Upper lobe of right lung (tissue), 1 donor: ENCODE measurements at regions not wholly inside any gene's neighbourhood (a gene's known extent, or its start where the extent isn't known, plus 50 kb on each side); places are given as distances from the start of the nearest gene placed in this dataset.

Experiments
- ATAC-seq: fragments of 200-7000 bp; cut with Tn5 transposase; one replicate; pipeline ENCODE4 v1.9.1; 2020; ENCODE audit warnings: mild to moderate bottlenecking, moderate library complexity
- DNase-seq: peaks from one replicate; pipeline ENCODE4 v3.0.0-alpha.2; 2020
- H3K27ac ChIP-seq: fragments of 200-600 bp; one replicate; pipeline ENCODE4 v1.8.0; 2022
- H3K27me3 ChIP-seq: fragments of 200-600 bp; one replicate; pipeline ENCODE4 v1.8.0; 2022; ENCODE audit warnings: mild to moderate bottlenecking
- H3K36me3 ChIP-seq: fragments of 200-600 bp; one replicate; pipeline ENCODE4 v1.8.0; 2022
- H3K4me1 ChIP-seq: fragments of 200-600 bp; one replicate; pipeline ENCODE4 v1.8.0; 2022
- H3K4me3 ChIP-seq: fragments of 200-600 bp; one replicate; pipeline ENCODE4 v1.8.0; 2022; ENCODE audit warnings: mild to moderate bottlenecking
- H3K9me3 ChIP-seq: fragments of 200-600 bp; one replicate; pipeline ENCODE4 v1.8.0; 2022
- intact Hi-C: fragments of 100-400 bp; cut with DNase I; formaldehyde crosslinking; loops from one replicate; pipeline ENCODE4 v1.11.0; 2022
- TF ChIP-seq, protein P1 (sequence below): fragments of 200-600 bp; IDR thresholded peaks from one replicate; pipeline ENCODE4 v1.8.0; 2022; ENCODE audit warnings: antibody characterized with exemption
- donor health status: DM: no; HTN: yes; CAD: no; lungs with severe emphysema.

DNA sequence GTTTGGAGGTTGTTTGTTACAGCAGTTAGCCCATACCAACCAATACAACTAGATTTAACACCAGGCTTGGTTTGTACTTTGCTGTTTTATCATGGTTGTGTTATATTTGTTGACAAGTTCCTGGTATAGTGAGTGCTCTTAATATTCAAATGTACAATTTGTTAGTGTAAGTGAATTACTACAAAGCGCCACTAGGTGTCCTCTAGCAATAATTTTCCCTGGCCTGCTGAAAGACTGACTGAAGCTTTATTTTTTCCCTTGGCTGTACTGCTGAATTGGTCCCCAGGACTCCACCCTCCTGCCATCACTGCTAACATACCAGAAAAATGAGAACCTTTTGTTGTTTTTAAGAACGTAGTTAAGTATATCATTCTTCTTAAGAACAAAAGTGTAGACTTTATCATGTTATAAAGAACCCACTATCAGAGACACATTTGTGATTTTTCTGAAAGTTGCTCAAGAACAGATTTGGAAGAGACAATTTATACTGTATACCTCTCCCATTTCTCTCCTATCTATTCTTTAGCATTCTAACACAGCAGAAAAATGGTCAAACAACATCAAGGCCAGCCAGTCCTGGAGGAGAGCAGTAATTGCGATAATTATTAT, 75.3 kb upstream of the FAR2 start:
- Histone ChIP-seq H3K36me3 (no peaks in the 10 kb centered on the region), H3K27ac (no peak overlapping the region), H3K4me3 (no peak overlapping the region), H3K27me3 (no peaks in the 10 kb centered on the region), H3K4me1 (no peaks in the 10 kb centered on the region), H3K9me3 (no peaks in the 10 kb centered on the region)
- DNase-seq (no peak), ATAC-seq (peak; percentile 80)
- intact Hi-C loops: no loop called here
- TF ChIP-seq, protein P1, sequence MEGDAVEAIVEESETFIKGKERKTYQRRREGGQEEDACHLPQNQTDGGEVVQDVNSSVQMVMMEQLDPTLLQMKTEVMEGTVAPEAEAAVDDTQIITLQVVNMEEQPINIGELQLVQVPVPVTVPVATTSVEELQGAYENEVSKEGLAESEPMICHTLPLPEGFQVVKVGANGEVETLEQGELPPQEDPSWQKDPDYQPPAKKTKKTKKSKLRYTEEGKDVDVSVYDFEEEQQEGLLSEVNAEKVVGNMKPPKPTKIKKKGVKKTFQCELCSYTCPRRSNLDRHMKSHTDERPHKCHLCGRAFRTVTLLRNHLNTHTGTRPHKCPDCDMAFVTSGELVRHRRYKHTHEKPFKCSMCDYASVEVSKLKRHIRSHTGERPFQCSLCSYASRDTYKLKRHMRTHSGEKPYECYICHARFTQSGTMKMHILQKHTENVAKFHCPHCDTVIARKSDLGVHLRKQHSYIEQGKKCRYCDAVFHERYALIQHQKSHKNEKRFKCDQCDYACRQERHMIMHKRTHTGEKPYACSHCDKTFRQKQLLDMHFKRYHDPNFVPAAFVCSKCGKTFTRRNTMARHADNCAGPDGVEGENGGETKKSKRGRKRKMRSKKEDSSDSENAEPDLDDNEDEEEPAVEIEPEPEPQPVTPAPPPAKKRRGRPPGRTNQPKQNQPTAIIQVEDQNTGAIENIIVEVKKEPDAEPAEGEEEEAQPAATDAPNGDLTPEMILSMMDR: peak; percentile 65

DNA sequence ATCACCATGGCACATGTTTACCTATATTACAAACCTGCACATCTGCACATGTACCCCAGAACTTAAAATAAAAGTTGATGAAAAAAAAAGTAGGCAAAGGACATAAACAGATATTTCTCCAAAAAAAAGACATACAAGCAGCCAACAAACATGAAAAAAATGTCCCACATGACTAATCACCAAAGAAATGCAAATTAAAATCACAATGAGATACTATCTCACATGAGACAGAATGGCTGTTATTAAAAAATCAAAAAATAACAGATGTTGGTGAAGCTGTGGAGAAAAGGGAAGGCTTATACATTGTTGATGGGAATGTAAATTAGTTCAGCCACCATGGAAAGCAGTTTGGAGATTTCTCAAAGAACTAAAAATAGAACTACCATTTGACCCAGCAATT, 68.0 kb upstream of the FAR2 start:
- intact Hi-C loops: loop anchor here (10.0 kb wide), 1 partner anchor 234 kb away; no protein-coding TSS in a partner anchor
- TF ChIP-seq, protein P1: no peak
- no peak for ATAC-seq

GRCh38 chr12:29082522-29082921, 66.6 kb upstream of the FAR2 start:
- Histone ChIP-seq H3K4me3 (no peak overlapping the region), H3K27me3 (no peaks in the 10 kb centered on the region), H3K36me3 (no peaks in the 10 kb centered on the region), H3K27ac (no peak overlapping the region), H3K4me1 (no peaks in the 10 kb centered on the region), H3K9me3 (no peaks in the 10 kb centered on the region)
- TF ChIP-seq, protein P1: no peak
- ATAC-seq (no peak), DNase-seq (no peak)
- intact Hi-C loops: loop anchor here (10.0 kb wide), 1 partner anchor 232 kb away; no protein-coding TSS in a partner anchor

More for the DNA sequence above, 68.0 kb upstream of the FAR2 start:
- Histone ChIP-seq H3K27ac (no peak overlapping the region), H3K4me3 (no peak overlapping the region), H3K36me3 (no peaks in the 10 kb centered on the region), H3K9me3 (no peaks in the 10 kb centered on the region), H3K4me1 (no peaks in the 10 kb centered on the region), H3K27me3 (no peaks in the 10 kb centered on the region)
- DNase-seq: no peak

DNA sequence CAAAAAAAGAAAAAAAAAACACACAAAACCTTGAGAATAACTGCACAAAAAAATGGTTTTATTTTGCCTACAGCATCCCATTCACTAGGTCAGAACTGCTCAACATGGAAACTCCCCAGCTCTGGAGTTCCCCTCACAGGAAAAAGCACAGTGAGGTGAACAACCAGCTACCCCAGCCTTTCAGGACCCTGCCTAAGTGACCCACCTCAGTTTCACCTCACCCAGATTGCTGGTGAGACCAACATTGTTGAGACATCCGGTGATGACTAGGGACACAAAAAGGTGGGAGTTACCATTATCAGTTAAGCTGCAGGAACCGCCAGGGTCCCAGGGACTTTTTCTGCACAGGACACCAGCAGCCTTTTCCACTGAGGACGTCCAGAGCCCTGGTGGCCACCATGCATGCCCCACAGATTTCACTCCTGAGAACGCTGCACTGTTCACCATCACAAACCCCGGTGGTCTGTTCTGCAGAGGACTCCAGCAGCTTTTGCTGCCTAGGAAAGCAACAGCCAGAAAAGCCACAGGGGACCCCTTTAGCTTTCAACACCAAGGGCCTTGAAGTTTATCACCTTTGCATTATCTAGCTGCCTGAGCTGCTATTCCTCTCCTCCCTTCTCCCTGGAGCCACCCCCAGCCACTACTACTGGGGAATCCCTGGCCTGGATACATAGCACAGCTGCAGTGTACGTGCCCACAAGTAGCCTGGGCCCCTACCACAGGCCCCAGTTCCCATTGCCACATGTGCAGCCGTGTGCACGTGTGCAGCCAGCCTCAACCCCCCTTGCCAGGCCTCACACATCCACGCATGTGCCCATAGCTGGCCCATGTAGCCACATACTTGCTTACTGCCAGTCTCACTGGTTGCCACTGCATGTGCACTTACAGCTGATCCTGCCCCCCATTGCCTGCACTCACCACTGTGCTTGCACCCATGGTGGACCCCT, 62.5 kb upstream of the FAR2 start:
- no peaks in the 10 kb centered on the region for H3K36me3 ChIP-seq
- H3K27me3 ChIP-seq: no peaks in the 10 kb centered on the region
- intact Hi-C loops: loop anchor here (10.0 kb wide), 1 partner anchor 228 kb away; no protein-coding TSS in a partner anchor
- H3K9me3 ChIP-seq: no peaks in the 10 kb centered on the region
- TF ChIP-seq, protein P1: no peak
- H3K4me1 ChIP-seq: no peaks in the 10 kb centered on the region
- DNase-seq (no peak), ATAC-seq (peak; percentile 27)
- H3K4me3 ChIP-seq: no peak overlapping the region
- no peak overlapping the region for H3K27ac ChIP-seq

- ATAC-seq: no peak
- intact Hi-C loops: loop anchor here (10.0 kb wide), 1 partner anchor 226 kb away; no protein-coding TSS in a partner anchor
Observed at GRCh38 chr12:29088611-29089219, 60.4 kb upstream of the FAR2 start.

More at GRCh38 chr12:29088611-29089219, 60.4 kb upstream of the FAR2 start:
- DNase-seq: no peak
- Histone ChIP-seq H3K27ac (no peak overlapping the region), H3K36me3 (no peaks in the 10 kb centered on the region), H3K4me1 (no peaks in the 10 kb centered on the region), H3K4me3 (no peak overlapping the region), H3K9me3 (no peaks in the 10 kb centered on the region), H3K27me3 (no peaks in the 10 kb centered on the region)
- TF ChIP-seq, protein P1: peak; percentile 45
